Subcutaneous abdominal adipose tissue (tissue), 5 donors: ENCODE measurements at regions not wholly inside any gene's neighbourhood (a gene's known extent, or its start where the extent isn't known, plus 50 kb on each side); places are given as distances from the start of the nearest gene placed in this dataset.

Source experiments
- H3K27ac ChIP-seq: one replicate; pipeline ENCODE4 v1.7.0; 2013; ENCODE audit warnings: low read depth, mild to moderate bottlenecking, inconsistent platforms, low read length, moderate library complexity
- H3K27me3 ChIP-seq, 5 donors: one replicate each; pipeline ENCODE4 v1.7.0; 2013; ENCODE audit warnings: low read length in 5 of 5, inconsistent platforms in 1 of 5; ENCODE audit not compliant: control insufficient read depth in 5 of 5, insufficient read depth in 4 of 5
- H3K36me3 ChIP-seq, 5 donors: one replicate each; pipeline ENCODE4 v1.7.0; 2013; ENCODE audit warnings: low read length in 5 of 5; ENCODE audit not compliant: control insufficient read depth in 5 of 5, insufficient read depth in 5 of 5
- H3K4me1 ChIP-seq, 5 donors: one replicate each; pipeline ENCODE4 v1.7.0; 2013; ENCODE audit warnings: low read length in 5 of 5, mild to moderate bottlenecking in 3 of 5, moderate library complexity in 1 of 5; ENCODE audit not compliant: control insufficient read depth in 5 of 5, insufficient read depth in 5 of 5
- H3K4me3 ChIP-seq, 5 donors: one replicate each; pipeline ENCODE4 v1.7.0; 2013; ENCODE audit warnings: low read length in 5 of 5, low read depth in 1 of 5
- H3K9ac ChIP-seq, 5 donors: one replicate each; pipeline ENCODE4 v1.7.0; 2013; ENCODE audit warnings: low read length in 5 of 5, mild to moderate bottlenecking in 4 of 5, moderate library complexity in 3 of 5
- H3K9me3 ChIP-seq, 5 donors: one replicate each; pipeline ENCODE4 v1.7.0; 2013; ENCODE audit warnings: low read length in 5 of 5; ENCODE audit not compliant: control insufficient read depth in 5 of 5
- donor health status: healthy.
- donor health status: healthy.
- donor health status: healthy.
- donor health status: healthy.
- donor health status: healthy.

GRCh38 chrX:20420058-20420457 is 153.3 kb upstream of the RPS6KA3 start:
- Histone ChIP-seq H3K9me3 (peaks cover 0 to 5% (median 0%) of the 10 kb centered on the region in 5 donors), H3K4me3 (no peak overlapping the region), H3K4me1 (no peaks in the 10 kb centered on the region), H3K27me3 (peaks cover 0 to 10% (median under 1%) of the 10 kb centered on the region in 5 donors), H3K27ac (no peak overlapping the region), H3K36me3 (no peaks in the 10 kb centered on the region), H3K9ac (no peak overlapping the region)

- Histone ChIP-seq H3K4me3 (no peak overlapping the region), H3K27ac (no peak overlapping the region), H3K9me3 (no peaks in the 10 kb centered on the region), H3K27me3 (peaks cover 3 to 14% (median 4%) of the 10 kb centered on the region in 5 donors), H3K4me1 (no peaks in the 10 kb centered on the region), H3K36me3 (no peaks in the 10 kb centered on the region), H3K9ac (no peak overlapping the region)
Measured at GRCh38 chrX:20418379-20419150, 151.9 kb upstream of the RPS6KA3 start.

GRCh38 chrX:20414762-20415445 is 148.2 kb upstream of the RPS6KA3 start:
- no peak overlapping the region for H3K27ac ChIP-seq
- H3K4me1 ChIP-seq, result no peaks in the 10 kb centered on the region
- H3K36me3 ChIP-seq, result no peaks in the 10 kb centered on the region
- H3K4me3 ChIP-seq, result no peak overlapping the region
- H3K27me3 ChIP-seq, result peaks cover 3 to 20% (median 8%) of the 10 kb centered on the region in 5 donors
- no peak overlapping the region for H3K9ac ChIP-seq
- peaks cover 0 to 2% (median 0%) of the 10 kb centered on the region in 5 donors for H3K9me3 ChIP-seq

- Histone ChIP-seq H3K9me3 (peaks cover 0 to 2% (median 0%) of the 10 kb centered on the region in 5 donors), H3K36me3 (no peaks in the 10 kb centered on the region), H3K27me3 (peaks cover 3 to 12% (median 8%) of the 10 kb centered on the region in 5 donors), H3K27ac (no peak overlapping the region), H3K9ac (no peak overlapping the region), H3K4me1 (no peaks in the 10 kb centered on the region), H3K4me3 (no peak overlapping the region)
Measured at GRCh38 chrX:20414066-20414465, 147.4 kb upstream of the RPS6KA3 start.

- Histone ChIP-seq H3K27me3 (peaks cover 1 to 12% (median 6%) of the 10 kb centered on the region in 5 donors), H3K4me1 (no peaks in the 10 kb centered on the region), H3K27ac (no peak overlapping the region), H3K36me3 (no peaks in the 10 kb centered on the region), H3K9ac (no peak overlapping the region), H3K4me3 (no peak overlapping the region), H3K9me3 (peaks cover 0 to 10% (median 7%) of the 10 kb centered on the region in 5 donors)
Measured at GRCh38 chrX:20412871-20413486, 146.3 kb upstream of the RPS6KA3 start.

- Histone ChIP-seq H3K9ac (no peak overlapping the region), H3K4me3 (no peak overlapping the region), H3K36me3 (no peaks in the 10 kb centered on the region), H3K27ac (no peak overlapping the region), H3K27me3 (peaks cover 0 to 12% (median 6%) of the 10 kb centered on the region in 5 donors), H3K9me3 (peaks cover 0 to 12% (median 7%) of the 10 kb centered on the region in 5 donors), H3K4me1 (no peaks in the 10 kb centered on the region)
Measured at GRCh38 chrX:20410540-20410939, 143.8 kb upstream of the RPS6KA3 start.

GRCh38 chrX:20409991-20410390 is 143.3 kb upstream of the RPS6KA3 start:
- H3K4me1 ChIP-seq, result no peaks in the 10 kb centered on the region
- H3K27me3 ChIP-seq, result peaks cover 0 to 10% (median 6%) of the 10 kb centered on the region in 5 donors
- H3K4me3 ChIP-seq, result no peak overlapping the region
- peaks cover 0 to 12% (median 7%) of the 10 kb centered on the region in 5 donors for H3K9me3 ChIP-seq
- H3K27ac ChIP-seq, result no peak overlapping the region
- no peaks in the 10 kb centered on the region for H3K36me3 ChIP-seq
- H3K9ac ChIP-seq, result no peak overlapping the region

GRCh38 chrX:20402956-20403355 is 136.2 kb upstream of the RPS6KA3 start:
- peaks cover 0 to 3% (median 0%) of the 10 kb centered on the region in 5 donors for H3K9me3 ChIP-seq
- no peak overlapping the region for H3K27ac ChIP-seq
- H3K36me3 ChIP-seq, result no peaks in the 10 kb centered on the region

GRCh38 chrX:20399728-20400414 is 133.2 kb upstream of the RPS6KA3 start:
- Histone ChIP-seq H3K27ac (no peak overlapping the region), H3K4me1 (peaks cover 0 to 6% (median 0%) of the 10 kb centered on the region in 5 donors), H3K9me3 (no peaks in the 10 kb centered on the region), H3K9ac (no peak overlapping the region), H3K36me3 (no peaks in the 10 kb centered on the region), H3K27me3 (peaks cover 0 to 6% (median 0%) of the 10 kb centered on the region in 5 donors), H3K4me3 (no peak overlapping the region)

More at GRCh38 chrX:20402956-20403355, 136.2 kb upstream of the RPS6KA3 start:
- Histone ChIP-seq H3K4me3 (no peak overlapping the region), H3K27me3 (peaks cover 0 to 2% (median 0%) of the 10 kb centered on the region in 5 donors), H3K9ac (no peak overlapping the region), H3K4me1 (no peaks in the 10 kb centered on the region)
